Trophoblast cell (in vitro differentiated cells and primary cell): ENCODE measurements at regions not wholly inside any gene's neighbourhood (a gene's known extent, or its start where the extent isn't known, plus 50 kb on each side); places are given as distances from the start of the nearest gene placed in this dataset.

Source experiments
- DNase-seq, 2 donors: peaks; one replicate each; pipeline ENCODE4 v3.0.0-alpha.2; 2016
- H2AFZ ChIP-seq: 2 replicates; pipeline ENCODE4 v1.6.1; 2013; ENCODE audit warnings: low read length, moderate library complexity, mild to moderate bottlenecking; ENCODE audit not compliant: insufficient read depth, poor library complexity
- H2AK5ac ChIP-seq: 2 replicates; pipeline ENCODE4 v1.6.1; 2013; ENCODE audit warnings: mild to moderate bottlenecking, low read length
- H2BK120ac ChIP-seq: 2 replicates; pipeline ENCODE4 v1.6.1; 2013; ENCODE audit warnings: low read length, mild to moderate bottlenecking, moderate library complexity; ENCODE audit not compliant: insufficient read depth, poor library complexity
- H2BK12ac ChIP-seq: 2 replicates; pipeline ENCODE4 v1.6.1; 2013; ENCODE audit warnings: mild to moderate bottlenecking, low read length, moderate library complexity
- H2BK5ac ChIP-seq: 2 replicates; pipeline ENCODE4 v1.6.1; 2013; ENCODE audit warnings: low read length, low read depth, moderate library complexity, mild to moderate bottlenecking; ENCODE audit not compliant: poor library complexity
- H3K14ac ChIP-seq: 2 replicates; pipeline ENCODE4 v1.6.1; 2013; ENCODE audit warnings: mild to moderate bottlenecking, low read length
- H3K18ac ChIP-seq: 2 replicates; pipeline ENCODE4 v1.6.1; 2013; ENCODE audit warnings: mild to moderate bottlenecking, low read length
- H3K23ac ChIP-seq: 2 replicates; pipeline ENCODE4 v1.6.1; 2013; ENCODE audit warnings: low read length
- H3K27ac ChIP-seq: 2 replicates; pipeline ENCODE4 v1.5.1; 2013; ENCODE audit warnings: low read depth, mild to moderate bottlenecking, inconsistent platforms, low read length, moderate library complexity
- H3K27me3 ChIP-seq: 2 replicates; pipeline ENCODE4 v1.6.1; 2013; ENCODE audit warnings: inconsistent platforms, mild to moderate bottlenecking, low read length, moderate library complexity; ENCODE audit not compliant: insufficient read depth
- H3K36me3 ChIP-seq, 2 experiments: 1 replicate in 1 of 2; 2 replicates in 1 of 2; pipeline ENCODE4 v1.6.1; 2013; ENCODE audit warnings: low read length in 2 of 2, mild to moderate bottlenecking in 2 of 2, moderate library complexity in 1 of 2; ENCODE audit not compliant: insufficient read depth in 2 of 2, control insufficient read depth in 1 of 2
- H3K4ac ChIP-seq: 2 replicates; pipeline ENCODE4 v1.6.1; 2013; ENCODE audit warnings: low read depth, mild to moderate bottlenecking, low read length, moderate library complexity
- H3K4me1 ChIP-seq, 2 experiments: 1 replicate in 1 of 2; 2 replicates in 1 of 2; pipeline ENCODE4 v1.6.1; 2013; ENCODE audit warnings: low read length in 2 of 2, mild to moderate bottlenecking in 2 of 2, moderate library complexity in 1 of 2; ENCODE audit not compliant: insufficient read depth in 2 of 2, control insufficient read depth in 1 of 2
- H3K4me2 ChIP-seq: 2 replicates; pipeline ENCODE4 v1.6.1; 2013; ENCODE audit warnings: inconsistent platforms, mild to moderate bottlenecking, low read length, moderate library complexity
- H3K4me3 ChIP-seq: 2 replicates; pipeline ENCODE4 v1.5.1; 2013; ENCODE audit warnings: mild to moderate bottlenecking, low read depth, low read length, inconsistent platforms
- H3K79me1 ChIP-seq: one replicate; pipeline ENCODE4 v1.6.1; 2013; ENCODE audit warnings: low read length
- H3K79me2 ChIP-seq: 2 replicates; pipeline ENCODE4 v1.6.1; 2013; ENCODE audit warnings: low read length, mild to moderate bottlenecking; ENCODE audit not compliant: control insufficient read depth, insufficient read depth, poor library complexity
- H3K9ac ChIP-seq: 2 replicates; pipeline ENCODE4 v1.6.1; 2013; ENCODE audit warnings: mild to moderate bottlenecking, low read length
- H3K9me3 ChIP-seq: 2 replicates; pipeline ENCODE4 v1.6.1; 2013; ENCODE audit warnings: low read depth, mild to moderate bottlenecking, control low read depth, inconsistent platforms, low read length; ENCODE audit not compliant: insufficient read depth
- H4K12ac ChIP-seq: 2 replicates; pipeline ENCODE4 v1.6.1; 2013; ENCODE audit warnings: low read depth, mild to moderate bottlenecking, low read length, moderate library complexity
- H4K8ac ChIP-seq: 2 replicates; pipeline ENCODE4 v1.6.1; 2013; ENCODE audit warnings: low read depth, mild to moderate bottlenecking, low read length, moderate library complexity
- H4K91ac ChIP-seq: one replicate; pipeline ENCODE4 v1.6.1; 2013; ENCODE audit warnings: low read depth, mild to moderate bottlenecking, low read length, moderate library complexity
- WGBS: extraction: QIAGEN DNeasy Blood & Tissue Kit; methylation state at CpG from one replicate; pipeline ENCODE4 v1.1.7; 2013; ENCODE audit warnings: missing lambda C conversion rate; ENCODE audit not compliant: insufficient read length, insufficient coverage; ENCODE audit errors: extremely low coverage; 5-methylcytosine and 5-hydroxymethylcytosine counted together

GRCh38 chr11:91308069-91308468, 916.5 kb upstream of the FAT3 start:
- no peak overlapping the region for H3K4me2 ChIP-seq
- H3K14ac ChIP-seq = no peak overlapping the region
- no peaks in the 10 kb centered on the region for H3K4me1 ChIP-seq
- DNase-seq = peak; percentile 50 to 70
- H3K27ac ChIP-seq = no peak overlapping the region
- H4K12ac ChIP-seq = no peak overlapping the region
- no peak overlapping the region for H2AK5ac ChIP-seq
- no peak overlapping the region for H4K8ac ChIP-seq
- no peak overlapping the region for H2BK5ac ChIP-seq
- no CpG with 5 or more reads among the region's 2 CpGs for WGBS
- H3K79me1 ChIP-seq = no peaks in the 10 kb centered on the region
- H3K9me3 ChIP-seq = no peaks in the 10 kb centered on the region
- no peaks in the 10 kb centered on the region for H3K36me3 ChIP-seq
- H2AFZ ChIP-seq = no peak overlapping the region
- no peak overlapping the region for H3K18ac ChIP-seq
- H3K79me2 ChIP-seq = no peaks in the 10 kb centered on the region
- H3K4me3 ChIP-seq = no peak overlapping the region
- no peak overlapping the region for H2BK120ac ChIP-seq
- no peak overlapping the region for H3K9ac ChIP-seq
- no peaks in the 10 kb centered on the region for H3K27me3 ChIP-seq
- H3K4ac ChIP-seq = no peak overlapping the region
- no peak overlapping the region for H3K23ac ChIP-seq
- no peak overlapping the region for H4K91ac ChIP-seq
- H2BK12ac ChIP-seq = no peak overlapping the region

GRCh38 chr11:91305402-91305801, 919.2 kb upstream of the FAT3 start:
- Histone ChIP-seq H3K4me2 (no peak overlapping the region), H2BK5ac (no peak overlapping the region), H3K9me3 (no peaks in the 10 kb centered on the region), H3K36me3 (no peaks in the 10 kb centered on the region), H3K18ac (no peak overlapping the region), H2BK120ac (no peak overlapping the region), H3K23ac (no peak overlapping the region), H3K27ac (no peak overlapping the region), H2BK12ac (no peak overlapping the region), H3K14ac (no peak overlapping the region), H4K12ac (no peak overlapping the region), H3K4me1 (no peaks in the 10 kb centered on the region), H3K4me3 (no peak overlapping the region), H3K79me1 (no peaks in the 10 kb centered on the region), H3K9ac (no peak overlapping the region), H3K4ac (no peak overlapping the region), H4K91ac (no peak overlapping the region), H2AFZ (no peak overlapping the region), H3K79me2 (no peaks in the 10 kb centered on the region), H3K27me3 (no peaks in the 10 kb centered on the region), H4K8ac (no peak overlapping the region), H2AK5ac (no peak overlapping the region)
- WGBS = no CpG with 5 or more reads among the region's 2 CpGs
- no peak for DNase-seq

- no peak overlapping the region for H2AFZ ChIP-seq
- H3K14ac ChIP-seq = no peak overlapping the region
- H3K18ac ChIP-seq = no peak overlapping the region
- no peak overlapping the region for H3K4me3 ChIP-seq
- no peak for DNase-seq
- no peak overlapping the region for H3K27ac ChIP-seq
- no peaks in the 10 kb centered on the region for H3K27me3 ChIP-seq
- H3K79me2 ChIP-seq = no peaks in the 10 kb centered on the region
- H3K9ac ChIP-seq = no peak overlapping the region
- no peak overlapping the region for H2BK12ac ChIP-seq
- no peaks in the 10 kb centered on the region for H3K4me1 ChIP-seq
- H2BK5ac ChIP-seq = no peak overlapping the region
- no CpG with 5 or more reads among the region's 2 CpGs for WGBS
- no peaks in the 10 kb centered on the region for H3K36me3 ChIP-seq
- H2BK120ac ChIP-seq = no peak overlapping the region
- H3K79me1 ChIP-seq = no peaks in the 10 kb centered on the region
- no peak overlapping the region for H4K91ac ChIP-seq
- H2AK5ac ChIP-seq = no peak overlapping the region
- H3K4me2 ChIP-seq = no peak overlapping the region
- no peak overlapping the region for H3K4ac ChIP-seq
- no peak overlapping the region for H3K23ac ChIP-seq
- no peak overlapping the region for H4K8ac ChIP-seq
- no peaks in the 10 kb centered on the region for H3K9me3 ChIP-seq
- H4K12ac ChIP-seq = no peak overlapping the region
These were observed 920.9 kb upstream of the FAT3 start for GRCh38 chr11:91303749-91304148.

- Histone ChIP-seq H3K27me3 (no peaks in the 10 kb centered on the region), H3K4me2 (no peak overlapping the region), H3K4ac (no peak overlapping the region), H4K91ac (no peak overlapping the region), H2AK5ac (no peak overlapping the region), H4K8ac (no peak overlapping the region), H3K4me1 (no peaks in the 10 kb centered on the region), H3K23ac (no peak overlapping the region), H3K79me2 (no peaks in the 10 kb centered on the region), H3K9me3 (no peaks in the 10 kb centered on the region), H3K14ac (no peak overlapping the region), H3K27ac (no peak overlapping the region), H2BK5ac (no peak overlapping the region), H3K9ac (no peak overlapping the region), H2AFZ (no peak overlapping the region), H3K18ac (no peak overlapping the region), H4K12ac (no peak overlapping the region), H3K4me3 (no peak overlapping the region), H2BK120ac (no peak overlapping the region), H2BK12ac (no peak overlapping the region), H3K79me1 (no peaks in the 10 kb centered on the region), H3K36me3 (no peaks in the 10 kb centered on the region)
- WGBS = no CpG with 5 or more reads among the region's 1 CpG
- DNase-seq = no peak
These were observed 924.6 kb upstream of the FAT3 start for GRCh38 chr11:91299980-91300379.
